ENCODE measurements at regions not wholly inside any gene's neighbourhood (a gene's known extent, or its start where the extent isn't known, plus 50 kb on each side); places are given as distances from the start of the nearest gene placed in this dataset.

- ChIA-PET POLR2A (no interaction called here), CTCF (no interaction called here)
- DNase-seq (ENCODE audit: extremely low spot score) = no peak
- TF ChIP-seq L3MBTL2 (conservative IDR thresholded peaks at IDR 0.05) (no peak), ARNT (IDR thresholded peaks at IDR 0.05) (no peak), TARDBP (IDR thresholded peaks at IDR 0.05) (no peak), CTBP1 (IDR thresholded peaks at IDR 0.05; ENCODE audit: borderline replicate concordance) (no peak), NFRKB (IDR thresholded peaks at IDR 0.05) (no peak), HDGF (IDR thresholded peaks at IDR 0.05; ENCODE audit: borderline replicate concordance) (no peak), ELF4 (IDR thresholded peaks at IDR 0.05) (no peak), LEF1 (IDR thresholded peaks at IDR 0.05; ENCODE audit: borderline replicate concordance) (no peak)
These were observed 172.6 kb downstream of the OTUD1 start for GRCh38 chr10:23611308-23612029.

GRCh38 chr10:23613900-23614299 is 175.0 kb downstream of the OTUD1 start:
- ChIA-PET POLR2A (no interaction called here), CTCF (no interaction called here)
- no peak for TF ChIP-seq SUZ12 (IDR thresholded peaks at IDR 0.05)
- no peak for TF ChIP-seq FOXA1 (IDR thresholded peaks at IDR 0.05)
- no peak for TF ChIP-seq SP1 (IDR thresholded peaks at IDR 0.05)
- TF ChIP-seq BHLHE40 (IDR thresholded peaks at IDR 0.05; ENCODE audit: borderline replicate concordance) = no peak
- TF ChIP-seq FOXM1 (IDR thresholded peaks at IDR 0.05; ENCODE audit: borderline replicate concordance) = no peak
- no peak for TF ChIP-seq ARNT (IDR thresholded peaks at IDR 0.05)
- TF ChIP-seq, protein P1, sequence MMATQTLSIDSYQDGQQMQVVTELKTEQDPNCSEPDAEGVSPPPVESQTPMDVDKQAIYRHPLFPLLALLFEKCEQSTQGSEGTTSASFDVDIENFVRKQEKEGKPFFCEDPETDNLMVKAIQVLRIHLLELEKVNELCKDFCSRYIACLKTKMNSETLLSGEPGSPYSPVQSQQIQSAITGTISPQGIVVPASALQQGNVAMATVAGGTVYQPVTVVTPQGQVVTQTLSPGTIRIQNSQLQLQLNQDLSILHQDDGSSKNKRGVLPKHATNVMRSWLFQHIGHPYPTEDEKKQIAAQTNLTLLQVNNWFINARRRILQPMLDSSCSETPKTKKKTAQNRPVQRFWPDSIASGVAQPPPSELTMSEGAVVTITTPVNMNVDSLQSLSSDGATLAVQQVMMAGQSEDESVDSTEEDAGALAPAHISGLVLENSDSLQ (IDR thresholded peaks at IDR 0.05) = no peak
- TF ChIP-seq L3MBTL2 (conservative IDR thresholded peaks at IDR 0.05) = no peak
- TF ChIP-seq HDGF (IDR thresholded peaks at IDR 0.05; ENCODE audit: borderline replicate concordance) = no peak
- no peak for TF ChIP-seq CTBP1 (IDR thresholded peaks at IDR 0.05; ENCODE audit: borderline replicate concordance)
- TF ChIP-seq FOXK2 (IDR thresholded peaks at IDR 0.05) = no peak
- no peak for TF ChIP-seq ELF4 (IDR thresholded peaks at IDR 0.05)
- TF ChIP-seq LEF1 (IDR thresholded peaks at IDR 0.05; ENCODE audit: borderline replicate concordance) = no peak
- no peak for TF ChIP-seq ZNF384 (IDR thresholded peaks at IDR 0.05)
- no peak for TF ChIP-seq NFRKB (IDR thresholded peaks at IDR 0.05)
- DNase-seq (ENCODE audit: extremely low spot score) = no peak

GRCh38 chr10:23614483-23614882 is 175.6 kb downstream of the OTUD1 start:
- CTCF ChIA-PET = no interaction called here
- DNase-seq (ENCODE audit: extremely low spot score) = no peak
- POLR2A ChIA-PET = no interaction called here
- no peak for TF ChIP-seq ARNT (IDR thresholded peaks at IDR 0.05)
- TF ChIP-seq FOXK2 (IDR thresholded peaks at IDR 0.05) = no peak
- TF ChIP-seq L3MBTL2 (conservative IDR thresholded peaks at IDR 0.05) = no peak
- TF ChIP-seq, protein P1 (IDR thresholded peaks at IDR 0.05) = no peak
- no peak for TF ChIP-seq FOXA1 (IDR thresholded peaks at IDR 0.05)
- TF ChIP-seq SUZ12 (IDR thresholded peaks at IDR 0.05) = no peak
- TF ChIP-seq LEF1 (IDR thresholded peaks at IDR 0.05; ENCODE audit: borderline replicate concordance) = no peak
- no peak for TF ChIP-seq SP1 (IDR thresholded peaks at IDR 0.05)
- TF ChIP-seq FOXM1 (IDR thresholded peaks at IDR 0.05; ENCODE audit: borderline replicate concordance) = no peak
- TF ChIP-seq BHLHE40 (IDR thresholded peaks at IDR 0.05; ENCODE audit: borderline replicate concordance) = no peak
- no peak for TF ChIP-seq HDGF (IDR thresholded peaks at IDR 0.05; ENCODE audit: borderline replicate concordance)
- TF ChIP-seq ELF4 (IDR thresholded peaks at IDR 0.05) = no peak
- no peak for TF ChIP-seq ZNF384 (IDR thresholded peaks at IDR 0.05)
- no peak for TF ChIP-seq NFRKB (IDR thresholded peaks at IDR 0.05)
- no peak for TF ChIP-seq TARDBP (IDR thresholded peaks at IDR 0.05)
- TF ChIP-seq CTBP1 (IDR thresholded peaks at IDR 0.05; ENCODE audit: borderline replicate concordance) = no peak

GRCh38 chr10:23630376-23630775 is 191.5 kb downstream of the OTUD1 start:
- ChIA-PET CTCF (no interaction called here), POLR2A (no interaction called here)
- no peak for DNase-seq (ENCODE audit: extremely low spot score)
- no peak for TF ChIP-seq FOXK2 (IDR thresholded peaks at IDR 0.05)
- TF ChIP-seq ARNT (IDR thresholded peaks at IDR 0.05) = no peak
- TF ChIP-seq CTBP1 (IDR thresholded peaks at IDR 0.05; ENCODE audit: borderline replicate concordance) = no peak
- TF ChIP-seq ELF4 (IDR thresholded peaks at IDR 0.05) = no peak
- TF ChIP-seq LEF1 (IDR thresholded peaks at IDR 0.05; ENCODE audit: borderline replicate concordance) = no peak
- TF ChIP-seq BHLHE40 (IDR thresholded peaks at IDR 0.05; ENCODE audit: borderline replicate concordance) = no peak
- no peak for TF ChIP-seq ZNF384 (IDR thresholded peaks at IDR 0.05)
- no peak for TF ChIP-seq L3MBTL2 (conservative IDR thresholded peaks at IDR 0.05)
- TF ChIP-seq, protein P1 (IDR thresholded peaks at IDR 0.05) = no peak

GRCh38 chr10:23630885-23631284 is 192.0 kb downstream of the OTUD1 start:
- CTCF ChIA-PET = no interaction called here
- no peak for TF ChIP-seq ZNF384 (IDR thresholded peaks at IDR 0.05)
- TF ChIP-seq NFRKB (IDR thresholded peaks at IDR 0.05) = no peak
- TF ChIP-seq ARNT (IDR thresholded peaks at IDR 0.05) = no peak
- TF ChIP-seq CTBP1 (IDR thresholded peaks at IDR 0.05; ENCODE audit: borderline replicate concordance) = no peak
- TF ChIP-seq ELF4 (IDR thresholded peaks at IDR 0.05) = no peak
- no peak for TF ChIP-seq SP1 (IDR thresholded peaks at IDR 0.05)
- no peak for TF ChIP-seq FOXK2 (IDR thresholded peaks at IDR 0.05)
- TF ChIP-seq, protein P1 (IDR thresholded peaks at IDR 0.05) = no peak
- no peak for TF ChIP-seq L3MBTL2 (conservative IDR thresholded peaks at IDR 0.05)
- no peak for TF ChIP-seq TARDBP (IDR thresholded peaks at IDR 0.05)
- TF ChIP-seq HDGF (IDR thresholded peaks at IDR 0.05; ENCODE audit: borderline replicate concordance) = no peak
- TF ChIP-seq SUZ12 (IDR thresholded peaks at IDR 0.05) = no peak
- no peak for TF ChIP-seq BHLHE40 (IDR thresholded peaks at IDR 0.05; ENCODE audit: borderline replicate concordance)
- no peak for TF ChIP-seq FOXA1 (IDR thresholded peaks at IDR 0.05)
- no peak for TF ChIP-seq FOXM1 (IDR thresholded peaks at IDR 0.05; ENCODE audit: borderline replicate concordance)
- no peak for TF ChIP-seq LEF1 (IDR thresholded peaks at IDR 0.05; ENCODE audit: borderline replicate concordance)
- DNase-seq (ENCODE audit: extremely low spot score) = no peak
- POLR2A ChIA-PET = no interaction called here

All from HEK293T (cell line).